ENCODE measurements at regions not wholly inside any gene's neighbourhood (a gene's known extent, or its start where the extent isn't known, plus 50 kb on each side); places are given as distances from the start of the nearest gene placed in this dataset.

DNA sequence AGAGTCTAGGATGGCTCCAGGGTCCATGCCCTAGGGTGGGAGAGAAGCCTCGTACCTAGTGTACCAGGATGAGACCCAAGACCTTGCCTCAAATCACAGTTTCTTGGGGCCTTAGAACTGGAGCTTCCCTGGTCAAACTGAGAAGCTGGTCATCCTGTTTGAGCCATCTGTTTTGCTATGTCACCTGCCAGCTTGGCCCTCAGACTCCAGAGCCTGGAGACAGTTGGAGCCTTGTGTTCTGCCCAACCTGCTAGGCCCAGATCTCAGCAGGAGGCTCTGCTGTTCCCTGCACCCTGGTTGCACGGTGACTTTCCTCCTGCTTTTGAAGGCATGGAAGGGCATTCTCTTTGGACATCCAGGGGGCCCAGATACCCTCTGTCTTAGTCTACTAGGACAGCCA, 206.3 kb upstream of the ATP6AP2 start:
- Histone ChIP-seq H3K9ac (ENCODE audit: low read length) (no peak overlapping the region), H3K4me2 (replicated peaks; ENCODE audit: low read depth, low read length, poor library complexity, severe bottlenecking) (no peak overlapping the region), H3K27ac (ENCODE audit: low read length in 2 of 2) (no peak overlapping the region), H3K36me3 (replicated peaks in 1 of 2; ENCODE audit: control extremely low read depth in 1 of 2, control insufficient read depth in 1 of 2, extremely low read depth in 1 of 2, insufficient read depth in 2 of 2, low read length in 1 of 2) (no peaks in the 10 kb centered on the region), H3K9me3 (ENCODE audit: control extremely low read depth in 1 of 3, control insufficient read depth in 2 of 3, insufficient read depth in 1 of 3, low read length in 2 of 3) (no peaks in the 10 kb centered on the region), H3K79me2 (ENCODE audit: control insufficient read depth, insufficient read depth, low read length) (no peaks in the 10 kb centered on the region), H3K4me3 (ENCODE audit: control extremely low read depth in 1 of 5, extremely low read depth in 1 of 5, insufficient read depth in 1 of 5, low read depth in 2 of 5, low read length in 4 of 5) (no peak overlapping the region), H4K20me1 (ENCODE audit: control insufficient read depth, insufficient read depth, low read length, poor library complexity, severe bottlenecking) (no peaks in the 10 kb centered on the region), H3K27me3 (replicated peaks in 1 of 4; ENCODE audit: control extremely low read depth in 1 of 4, control insufficient read depth in 3 of 4, insufficient read depth in 4 of 4, low read length in 3 of 4) (no peaks in the 10 kb centered on the region), H2AFZ (ENCODE audit: insufficient read depth, low read depth, low read length, poor library complexity, severe bottlenecking) (no peak overlapping the region), H3K4me1 (ENCODE audit: control insufficient read depth in 2 of 2, insufficient read depth in 2 of 2, low read length in 2 of 2) (no peaks in the 10 kb centered on the region)
- Mint-ChIP-seq H3K4me1 (no peaks in the 10 kb centered on the region), H3K4me3 (no peak overlapping the region), H3K9me3 (ENCODE audit: insufficient read depth) (no peaks in the 10 kb centered on the region), H3K27ac (no peak overlapping the region), H3K27me3 (no peaks in the 10 kb centered on the region)
- ChIA-PET CTCF (no interaction called here), POLR2A (no interaction called here)
- TF ChIP-seq, protein P1, sequence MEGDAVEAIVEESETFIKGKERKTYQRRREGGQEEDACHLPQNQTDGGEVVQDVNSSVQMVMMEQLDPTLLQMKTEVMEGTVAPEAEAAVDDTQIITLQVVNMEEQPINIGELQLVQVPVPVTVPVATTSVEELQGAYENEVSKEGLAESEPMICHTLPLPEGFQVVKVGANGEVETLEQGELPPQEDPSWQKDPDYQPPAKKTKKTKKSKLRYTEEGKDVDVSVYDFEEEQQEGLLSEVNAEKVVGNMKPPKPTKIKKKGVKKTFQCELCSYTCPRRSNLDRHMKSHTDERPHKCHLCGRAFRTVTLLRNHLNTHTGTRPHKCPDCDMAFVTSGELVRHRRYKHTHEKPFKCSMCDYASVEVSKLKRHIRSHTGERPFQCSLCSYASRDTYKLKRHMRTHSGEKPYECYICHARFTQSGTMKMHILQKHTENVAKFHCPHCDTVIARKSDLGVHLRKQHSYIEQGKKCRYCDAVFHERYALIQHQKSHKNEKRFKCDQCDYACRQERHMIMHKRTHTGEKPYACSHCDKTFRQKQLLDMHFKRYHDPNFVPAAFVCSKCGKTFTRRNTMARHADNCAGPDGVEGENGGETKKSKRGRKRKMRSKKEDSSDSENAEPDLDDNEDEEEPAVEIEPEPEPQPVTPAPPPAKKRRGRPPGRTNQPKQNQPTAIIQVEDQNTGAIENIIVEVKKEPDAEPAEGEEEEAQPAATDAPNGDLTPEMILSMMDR (IDR thresholded peaks at IDR 0.05), result no peak
- no peak for TF ChIP-seq EZH2 (IDR thresholded peaks at IDR 0.05; ENCODE audit: borderline replicate concordance, insufficient read depth, low read depth, low read length, poor library complexity, severe bottlenecking)
- intact Hi-C loops (cut with micrococcal nuclease), result no loop called here
- ATAC-seq (ENCODE audit: low read depth) (no peak), DNase-seq (no peak)
- 94% methylated on average over 2 of the region's 2 CpGs for WGBS (ENCODE audit: insufficient coverage)

DNA sequence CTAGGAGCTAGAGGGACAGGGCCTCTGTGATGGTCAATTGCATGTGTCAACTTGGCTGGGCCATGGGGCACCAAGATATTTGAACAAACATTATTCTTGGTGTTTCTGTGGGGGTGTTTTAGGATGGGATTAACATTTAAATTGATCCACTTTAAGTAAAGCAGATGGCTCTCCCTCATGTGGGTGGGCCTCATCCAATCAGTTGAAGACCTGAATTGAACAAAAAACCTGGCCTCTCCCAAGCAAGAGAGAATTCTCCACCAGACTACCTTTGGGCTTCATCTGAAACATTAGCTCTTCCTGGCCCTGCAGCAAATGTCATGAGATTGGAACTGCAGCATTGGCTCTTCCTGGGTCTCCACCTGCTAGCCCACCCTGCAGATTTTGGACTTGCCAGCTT, 207.1 kb upstream of the ATP6AP2 start:
- DNase-seq (no peak), ATAC-seq (ENCODE audit: low read depth) (no peak)
- Histone ChIP-seq H3K27me3 (replicated peaks in 1 of 4; ENCODE audit: control extremely low read depth in 1 of 4, control insufficient read depth in 3 of 4, insufficient read depth in 4 of 4, low read length in 3 of 4) (no peaks in the 10 kb centered on the region), H3K4me3 (ENCODE audit: control extremely low read depth in 1 of 5, extremely low read depth in 1 of 5, insufficient read depth in 1 of 5, low read depth in 2 of 5, low read length in 4 of 5) (no peak overlapping the region), H3K36me3 (replicated peaks in 1 of 2; ENCODE audit: control extremely low read depth in 1 of 2, control insufficient read depth in 1 of 2, extremely low read depth in 1 of 2, insufficient read depth in 2 of 2, low read length in 1 of 2) (no peaks in the 10 kb centered on the region), H3K4me1 (ENCODE audit: control insufficient read depth in 2 of 2, insufficient read depth in 2 of 2, low read length in 2 of 2) (no peaks in the 10 kb centered on the region), H3K9me3 (ENCODE audit: control extremely low read depth in 1 of 3, control insufficient read depth in 2 of 3, insufficient read depth in 1 of 3, low read length in 2 of 3) (no peaks in the 10 kb centered on the region), H4K20me1 (ENCODE audit: control insufficient read depth, insufficient read depth, low read length, poor library complexity, severe bottlenecking) (no peaks in the 10 kb centered on the region), H3K9ac (ENCODE audit: low read length) (no peak overlapping the region), H3K79me2 (ENCODE audit: control insufficient read depth, insufficient read depth, low read length) (no peaks in the 10 kb centered on the region), H3K4me2 (replicated peaks; ENCODE audit: low read depth, low read length, poor library complexity, severe bottlenecking) (no peak overlapping the region), H3K27ac (ENCODE audit: low read length in 2 of 2) (no peak overlapping the region), H2AFZ (ENCODE audit: insufficient read depth, low read depth, low read length, poor library complexity, severe bottlenecking) (no peak overlapping the region)
- H3K9me3 Mint-ChIP-seq (ENCODE audit: insufficient read depth), result no peaks in the 10 kb centered on the region
- no peak overlapping the region for H3K27ac Mint-ChIP-seq
- intact Hi-C loops (cut with micrococcal nuclease), result no loop called here
- H3K27me3 Mint-ChIP-seq, result no peaks in the 10 kb centered on the region
- POLR2A ChIA-PET, result no interaction called here
- no peaks in the 10 kb centered on the region for H3K4me1 Mint-ChIP-seq
- TF ChIP-seq EZH2 (IDR thresholded peaks at IDR 0.05; ENCODE audit: borderline replicate concordance, insufficient read depth, low read depth, low read length, poor library complexity, severe bottlenecking), result no peak
- TF ChIP-seq, protein P1 (IDR thresholded peaks at IDR 0.05), result no peak
- H3K4me3 Mint-ChIP-seq, result no peak overlapping the region
- CTCF ChIA-PET, result no interaction called here
